ENCODE measurements at regions not wholly inside any gene's neighbourhood (a gene's known extent, or its start where the extent isn't known, plus 50 kb on each side); places are given as distances from the start of the nearest gene placed in this dataset.

GRCh38 chr1:222161676-222162075 lies 386.2 kb downstream of the HHIPL2 start:
- no peaks in the 10 kb centered on the region for H3F3A ChIP-seq (ENCODE audit: control insufficient read depth, insufficient read depth)
- TF ChIP-seq EZH2phosphoT487 (IDR thresholded peaks at IDR 0.05; ENCODE audit: borderline replicate concordance, low read length): no peak
- TF ChIP-seq, protein P1, sequence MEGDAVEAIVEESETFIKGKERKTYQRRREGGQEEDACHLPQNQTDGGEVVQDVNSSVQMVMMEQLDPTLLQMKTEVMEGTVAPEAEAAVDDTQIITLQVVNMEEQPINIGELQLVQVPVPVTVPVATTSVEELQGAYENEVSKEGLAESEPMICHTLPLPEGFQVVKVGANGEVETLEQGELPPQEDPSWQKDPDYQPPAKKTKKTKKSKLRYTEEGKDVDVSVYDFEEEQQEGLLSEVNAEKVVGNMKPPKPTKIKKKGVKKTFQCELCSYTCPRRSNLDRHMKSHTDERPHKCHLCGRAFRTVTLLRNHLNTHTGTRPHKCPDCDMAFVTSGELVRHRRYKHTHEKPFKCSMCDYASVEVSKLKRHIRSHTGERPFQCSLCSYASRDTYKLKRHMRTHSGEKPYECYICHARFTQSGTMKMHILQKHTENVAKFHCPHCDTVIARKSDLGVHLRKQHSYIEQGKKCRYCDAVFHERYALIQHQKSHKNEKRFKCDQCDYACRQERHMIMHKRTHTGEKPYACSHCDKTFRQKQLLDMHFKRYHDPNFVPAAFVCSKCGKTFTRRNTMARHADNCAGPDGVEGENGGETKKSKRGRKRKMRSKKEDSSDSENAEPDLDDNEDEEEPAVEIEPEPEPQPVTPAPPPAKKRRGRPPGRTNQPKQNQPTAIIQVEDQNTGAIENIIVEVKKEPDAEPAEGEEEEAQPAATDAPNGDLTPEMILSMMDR (IDR thresholded peaks at IDR 0.05; ENCODE audit: low read depth, low read length, poor library complexity, severe bottlenecking): no peak
- no peaks in the 10 kb centered on the region for H3K9me3 ChIP-seq (ENCODE audit: control insufficient read depth, insufficient read depth, low read length)
- no peaks in the 10 kb centered on the region for H3K4me1 ChIP-seq (ENCODE audit: control insufficient read depth, low read length)
- H4K20me1 ChIP-seq (ENCODE audit: control insufficient read depth, insufficient read depth, low read depth, low read length): no peaks in the 10 kb centered on the region
- no peak overlapping the region for H3K27ac ChIP-seq (ENCODE audit: low read depth, low read length)
- H3K27me3 ChIP-seq (ENCODE audit: control insufficient read depth, low read length): no peaks in the 10 kb centered on the region
- no peaks in the 10 kb centered on the region for H3K36me3 ChIP-seq (ENCODE audit: control insufficient read depth, low read length)
- no peak overlapping the region for H3K4me3 ChIP-seq (ENCODE audit: low read length)
- no peaks in the 10 kb centered on the region for H3K9me2 ChIP-seq (replicated peaks; ENCODE audit: control insufficient read depth, low read length)
- no peaks in the 10 kb centered on the region for H3K79me2 ChIP-seq (ENCODE audit: control insufficient read depth, low read length)
- H3K4me2 ChIP-seq (ENCODE audit: low read length): no peak overlapping the region

DNA sequence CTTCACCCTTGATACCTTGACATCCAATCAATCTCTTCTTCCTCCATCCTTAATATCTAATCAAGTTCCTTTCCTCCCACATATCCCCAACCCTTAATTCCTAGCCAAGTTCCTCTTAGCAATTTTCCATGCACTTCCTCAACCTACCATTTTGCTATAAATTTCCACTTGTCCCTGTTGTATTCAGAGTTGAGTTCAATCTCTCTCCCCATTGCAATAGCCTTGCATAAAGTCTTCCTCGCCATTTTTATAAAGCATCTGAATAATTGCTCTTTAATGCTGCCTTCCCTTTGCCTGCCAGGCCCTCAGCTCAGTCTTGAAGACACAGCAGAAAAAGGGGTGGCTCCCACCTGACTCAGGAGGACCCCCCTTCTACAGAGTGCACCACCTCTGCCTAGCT lies 390.3 kb downstream of the HHIPL2 start:
- no peak for TF ChIP-seq EZH2phosphoT487 (IDR thresholded peaks at IDR 0.05; ENCODE audit: borderline replicate concordance, low read length)
- TF ChIP-seq, protein P1 (IDR thresholded peaks at IDR 0.05; ENCODE audit: low read depth, low read length, poor library complexity, severe bottlenecking): no peak
- Histone ChIP-seq H3K9me3 (ENCODE audit: control insufficient read depth, insufficient read depth, low read length) (no peaks in the 10 kb centered on the region), H3F3A (ENCODE audit: control insufficient read depth, insufficient read depth) (no peaks in the 10 kb centered on the region), H3K36me3 (ENCODE audit: control insufficient read depth, low read length) (no peaks in the 10 kb centered on the region), H3K4me3 (ENCODE audit: low read length) (no peak overlapping the region), H3K27ac (ENCODE audit: low read depth, low read length) (no peak overlapping the region), H4K20me1 (ENCODE audit: control insufficient read depth, insufficient read depth, low read depth, low read length) (no peaks in the 10 kb centered on the region), H3K9me2 (replicated peaks; ENCODE audit: control insufficient read depth, low read length) (no peaks in the 10 kb centered on the region), H3K79me2 (ENCODE audit: control insufficient read depth, low read length) (no peaks in the 10 kb centered on the region), H3K4me2 (ENCODE audit: low read length) (no peak overlapping the region), H3K4me1 (ENCODE audit: control insufficient read depth, low read length) (no peaks in the 10 kb centered on the region), H3K27me3 (ENCODE audit: control insufficient read depth, low read length) (no peaks in the 10 kb centered on the region)

GRCh38 chr1:222140206-222140605 lies 398.3 kb upstream of the DUSP10 start:
- H3K79me2 ChIP-seq (ENCODE audit: control insufficient read depth, low read length): no peaks in the 10 kb centered on the region
- H3K4me3 ChIP-seq (ENCODE audit: low read length): no peak overlapping the region
- TF ChIP-seq EZH2phosphoT487 (IDR thresholded peaks at IDR 0.05; ENCODE audit: borderline replicate concordance, low read length): no peak
- TF ChIP-seq, protein P1 (IDR thresholded peaks at IDR 0.05; ENCODE audit: low read depth, low read length, poor library complexity, severe bottlenecking): no peak
- no peaks in the 10 kb centered on the region for H3K9me2 ChIP-seq (replicated peaks; ENCODE audit: control insufficient read depth, low read length)
- H3K9me3 ChIP-seq (ENCODE audit: control insufficient read depth, insufficient read depth, low read length): no peaks in the 10 kb centered on the region
- no peaks in the 10 kb centered on the region for H4K20me1 ChIP-seq (ENCODE audit: control insufficient read depth, insufficient read depth, low read depth, low read length)
- no peaks in the 10 kb centered on the region; the same call in 1 of the 2 replicates for H3F3A ChIP-seq (ENCODE audit: control insufficient read depth, insufficient read depth)
- H3K27ac ChIP-seq (ENCODE audit: low read depth, low read length): no peak overlapping the region
- H3K27me3 ChIP-seq (ENCODE audit: control insufficient read depth, low read length): no peaks in the 10 kb centered on the region
- no peak overlapping the region for H3K4me2 ChIP-seq (ENCODE audit: low read length)
- H3K4me1 ChIP-seq (ENCODE audit: control insufficient read depth, low read length): no peaks in the 10 kb centered on the region
- H3K36me3 ChIP-seq (ENCODE audit: control insufficient read depth, low read length): no peaks in the 10 kb centered on the region

DNA sequence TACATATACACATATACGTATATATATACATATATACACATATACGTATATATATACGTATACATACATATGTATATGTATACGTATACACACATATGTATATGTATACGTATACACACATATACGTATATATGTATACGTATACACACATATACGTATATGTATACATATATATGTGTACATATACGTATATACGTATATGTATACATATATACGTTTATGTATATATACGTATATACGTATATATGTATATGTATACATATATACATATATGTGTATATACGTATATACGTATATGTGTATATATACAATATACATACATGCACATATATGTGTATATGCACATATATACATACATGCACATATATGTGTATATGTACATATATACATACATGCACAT lies 396.2 kb upstream of the DUSP10 start:
- Histone ChIP-seq H3K27me3 (ENCODE audit: control insufficient read depth, low read length) (no peaks in the 10 kb centered on the region), H3K4me1 (ENCODE audit: control insufficient read depth, low read length) (no peaks in the 10 kb centered on the region), H3K79me2 (ENCODE audit: control insufficient read depth, low read length) (no peaks in the 10 kb centered on the region), H4K20me1 (ENCODE audit: control insufficient read depth, insufficient read depth, low read depth, low read length) (no peaks in the 10 kb centered on the region), H3K27ac (ENCODE audit: low read depth, low read length) (no peak overlapping the region), H3K4me3 (ENCODE audit: low read length) (no peak overlapping the region), H3K9me2 (replicated peaks; ENCODE audit: control insufficient read depth, low read length) (no peaks in the 10 kb centered on the region), H3F3A (ENCODE audit: control insufficient read depth, insufficient read depth) (no peaks in the 10 kb centered on the region; the same call in 1 of the 2 replicates), H3K9me3 (ENCODE audit: control insufficient read depth, insufficient read depth, low read length) (no peaks in the 10 kb centered on the region), H3K4me2 (ENCODE audit: low read length) (no peak overlapping the region), H3K36me3 (ENCODE audit: control insufficient read depth, low read length) (no peaks in the 10 kb centered on the region)
- TF ChIP-seq EZH2phosphoT487 (IDR thresholded peaks at IDR 0.05; ENCODE audit: borderline replicate concordance, low read length): no peak
- TF ChIP-seq, protein P1 (IDR thresholded peaks at IDR 0.05; ENCODE audit: low read depth, low read length, poor library complexity, severe bottlenecking): no peak
